ENCODE measurements at regions not wholly inside any gene's neighbourhood (a gene's known extent, or its start where the extent isn't known, plus 50 kb on each side); places are given as distances from the start of the nearest gene placed in this dataset.

DNA sequence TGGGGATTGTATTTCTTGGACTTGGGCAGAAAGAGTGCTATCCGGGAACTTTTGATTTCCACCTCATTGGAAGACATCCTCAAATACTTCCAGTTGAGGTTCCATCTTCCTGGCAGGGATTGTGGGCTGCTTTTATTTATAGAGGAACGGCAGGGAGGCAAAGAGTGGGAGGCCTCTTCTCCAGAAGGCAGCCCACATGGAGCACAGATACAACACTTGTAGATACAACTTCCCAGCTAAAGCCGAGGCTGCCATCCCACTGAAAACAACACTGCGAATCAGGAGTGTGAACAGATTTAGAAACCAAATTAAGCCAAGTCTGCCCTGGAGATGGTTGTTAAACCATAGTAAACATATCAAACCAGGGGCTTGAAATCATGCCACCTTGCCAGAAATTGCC is 212.8 kb upstream of the PPARGC1A start:
- TF ChIP-seq, protein P1, sequence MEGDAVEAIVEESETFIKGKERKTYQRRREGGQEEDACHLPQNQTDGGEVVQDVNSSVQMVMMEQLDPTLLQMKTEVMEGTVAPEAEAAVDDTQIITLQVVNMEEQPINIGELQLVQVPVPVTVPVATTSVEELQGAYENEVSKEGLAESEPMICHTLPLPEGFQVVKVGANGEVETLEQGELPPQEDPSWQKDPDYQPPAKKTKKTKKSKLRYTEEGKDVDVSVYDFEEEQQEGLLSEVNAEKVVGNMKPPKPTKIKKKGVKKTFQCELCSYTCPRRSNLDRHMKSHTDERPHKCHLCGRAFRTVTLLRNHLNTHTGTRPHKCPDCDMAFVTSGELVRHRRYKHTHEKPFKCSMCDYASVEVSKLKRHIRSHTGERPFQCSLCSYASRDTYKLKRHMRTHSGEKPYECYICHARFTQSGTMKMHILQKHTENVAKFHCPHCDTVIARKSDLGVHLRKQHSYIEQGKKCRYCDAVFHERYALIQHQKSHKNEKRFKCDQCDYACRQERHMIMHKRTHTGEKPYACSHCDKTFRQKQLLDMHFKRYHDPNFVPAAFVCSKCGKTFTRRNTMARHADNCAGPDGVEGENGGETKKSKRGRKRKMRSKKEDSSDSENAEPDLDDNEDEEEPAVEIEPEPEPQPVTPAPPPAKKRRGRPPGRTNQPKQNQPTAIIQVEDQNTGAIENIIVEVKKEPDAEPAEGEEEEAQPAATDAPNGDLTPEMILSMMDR (IDR thresholded peaks at IDR 0.05), result no peak
- no peak for TF ChIP-seq POLR2A (IDR thresholded peaks at IDR 0.05)
